BJ (cell line): ENCODE measurements at regions not wholly inside any gene's neighbourhood (a gene's known extent, or its start where the extent isn't known, plus 50 kb on each side); places are given as distances from the start of the nearest gene placed in this dataset.

Experiments used
- CTCF ChIA-PET: fragments of 350-600 bp; formaldehyde crosslinking; extraction: SDS; loops from one replicate; lab custom pipeline; 2021; ENCODE audit warnings: antibody characterized with exemption, inconsistent platforms; lab: Yijun Ruan, JAX
- POLR2A ChIA-PET: fragments of 300-600 bp; sonication (Branson Sonifier 250); formaldehyde crosslinking; extraction: SDS; loops from one replicate; lab custom pipeline; 2021; ENCODE audit warnings: antibody characterized with exemption; lab: Charles Lee
- DNase-seq: peaks from one replicate; pipeline ENCODE4 v3.0.0-alpha.2; 2011; ENCODE audit warnings: low read depth
- H3K27me3 ChIP-seq: 2 replicates; pipeline ENCODE4 v1.6.0; 2011; ENCODE audit warnings: low read length; ENCODE audit not compliant: control insufficient read depth, insufficient read depth
- H3K36me3 ChIP-seq: 2 replicates; pipeline ENCODE4 v1.5.1; 2011; ENCODE audit warnings: low read length; ENCODE audit not compliant: control insufficient read depth, insufficient read depth
- H3K4me3 ChIP-seq: 2 replicates; pipeline ENCODE4 v1.5.1; 2011; ENCODE audit warnings: low read depth, mild to moderate bottlenecking, control low read depth, low read length
- CTCF ChIP-seq: IDR thresholded peaks from 2 replicates; pipeline ENCODE4 v1.5.1; 2011; ENCODE audit warnings: low read depth, mild to moderate bottlenecking, control low read depth, inconsistent platforms, low read length, moderate library complexity; ENCODE audit not compliant: insufficient read depth

GRCh38 chr13:30840515-30840914, 65.6 kb upstream of the MEDAG start:
- no peaks in the 10 kb centered on the region for H3K36me3 ChIP-seq
- ChIA-PET POLR2A (no interaction called here), CTCF (no interaction called here)
- no peaks in the 10 kb centered on the region for H3K27me3 ChIP-seq
- TF ChIP-seq CTCF = no peak
- no peak overlapping the region for H3K4me3 ChIP-seq
- DNase-seq = no peak

- no peak for TF ChIP-seq CTCF
- DNase-seq = peak; percentile 36
- H3K36me3 ChIP-seq = no peaks in the 10 kb centered on the region
- H3K27me3 ChIP-seq = no peaks in the 10 kb centered on the region
- POLR2A ChIA-PET = no interaction called here
- CTCF ChIA-PET = no interaction called here
- no peak overlapping the region for H3K4me3 ChIP-seq
These were observed 64.9 kb upstream of the MEDAG start for GRCh38 chr13:30841154-30841553.

GRCh38 chr13:30843548-30843947, 62.5 kb upstream of the MEDAG start:
- H3K36me3 ChIP-seq = no peaks in the 10 kb centered on the region
- CTCF ChIA-PET = no interaction called here
- DNase-seq = no peak
- H3K4me3 ChIP-seq = no peak overlapping the region
- POLR2A ChIA-PET = no interaction called here
- TF ChIP-seq CTCF = no peak
- no peaks in the 10 kb centered on the region for H3K27me3 ChIP-seq

- no peaks in the 10 kb centered on the region for H3K27me3 ChIP-seq
- POLR2A ChIA-PET = no interaction called here
- CTCF ChIA-PET = interaction anchor here (0.9 kb wide), 1 partner anchor 20 kb away, joined by 3 read pairs; no protein-coding TSS in a partner anchor
- no peaks in the 10 kb centered on the region for H3K36me3 ChIP-seq
- no peak for TF ChIP-seq CTCF
- DNase-seq = no peak
- no peak overlapping the region for H3K4me3 ChIP-seq
These were observed 61.3 kb upstream of the MEDAG start for GRCh38 chr13:30844548-30845296.

GRCh38 chr13:30845297-30846214, 60.5 kb upstream of the MEDAG start:
- no peak overlapping the region for H3K4me3 ChIP-seq
- POLR2A ChIA-PET = no interaction called here
- H3K27me3 ChIP-seq = no peaks in the 10 kb centered on the region
- TF ChIP-seq CTCF = no peak
- CTCF ChIA-PET = interaction anchor here (0.9 to 4.4 kb wide), 5 partner anchors 11 to 199 kb away, joined by 3 to 21 read pairs (median 6); no protein-coding TSS in a partner anchor
- no peaks in the 10 kb centered on the region for H3K36me3 ChIP-seq
- no peak for DNase-seq
